Left lung (tissue), 4 donors: ENCODE measurements at regions not wholly inside any gene's neighbourhood (a gene's known extent, or its start where the extent isn't known, plus 50 kb on each side); places are given as distances from the start of the nearest gene placed in this dataset.

ENCODE experiments used
- ATAC-seq: fragments of 200-7000 bp; cut with Tn5 transposase; one replicate; pipeline ENCODE4 v1.9.1; 2020; ENCODE audit warnings: moderate library complexity
- DNase-seq, 4 donors: peaks; one replicate each; pipeline ENCODE4 v3.0.0-alpha.2; 2013 to 2020
- H3K27ac ChIP-seq, 2 donors: fragments of 200-600 bp; sonication (generic) in 1 of 2; one replicate each; pipeline versions ENCODE4 v1.5.0 to v1.8.0; 2020 to 2021
- H3K27me3 ChIP-seq, 2 donors: fragments of 200-600 bp; sonication (generic) in 1 of 2; one replicate each; pipeline versions ENCODE4 v1.5.0 to v1.8.0; 2020 to 2021
- H3K36me3 ChIP-seq, 2 donors: fragments of 200-600 bp; sonication (generic) in 1 of 2; one replicate each; pipeline versions ENCODE4 v1.5.0 to v1.8.0; 2020 to 2021
- H3K4me1 ChIP-seq, 2 donors: fragments of 200-600 bp; one replicate each; pipeline ENCODE4 v1.8.0; 2021
- H3K4me3 ChIP-seq, 2 donors: fragments of 200-600 bp; sonication (generic) in 1 of 2; one replicate each; pipeline versions ENCODE4 v1.5.0 to v1.8.0; 2020 to 2021; ENCODE audit warnings: mild to moderate bottlenecking in 1 of 2
- H3K9me3 ChIP-seq, 2 donors: fragments of 200-600 bp; sonication (generic) in 1 of 2; one replicate each; pipeline versions ENCODE4 v1.5.0 to v1.8.0; 2020 to 2021
- intact Hi-C, 2 donors: fragments of 100-400 bp; cut with DNase I; formaldehyde crosslinking; loops; one replicate each; pipeline versions ENCODE4 v1.11.2 to v1.14.2; 2022
- TF ChIP-seq, protein P1 (sequence below), 2 donors: fragments of 200-600 bp; sonication (generic) in 1 of 2; IDR thresholded peaks; one replicate each; pipeline versions ENCODE4 v1.5.0 to v1.8.0; 2021; ENCODE audit warnings: antibody characterized with exemption in 2 of 2
- donor health status: DM: no; HTN: yes; CAD: no.
- donor health status: DM: no; HTN: no; CAD: no.

DNA sequence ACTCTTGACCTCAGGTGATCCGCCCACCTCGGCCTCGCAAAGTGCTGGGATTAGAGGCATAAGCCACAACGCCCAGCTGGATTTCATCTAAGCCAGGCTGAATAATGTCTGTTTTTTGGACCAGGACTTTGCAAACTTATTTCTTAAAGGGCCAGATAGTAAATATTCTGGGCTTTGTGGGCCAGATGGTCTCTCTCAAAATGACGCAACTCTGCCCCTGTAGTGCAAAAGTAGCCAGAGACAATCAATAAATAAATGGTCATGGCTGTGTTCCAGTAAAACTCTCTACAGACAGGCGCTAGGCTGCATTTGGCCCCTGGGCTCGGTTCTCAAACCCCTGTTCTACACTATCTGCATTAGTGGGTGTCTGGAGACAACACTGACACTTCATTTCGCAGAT lies 121.9 kb upstream of the CDH13 start:
- no peaks in the 10 kb centered on the region for H3K4me1 ChIP-seq
- peak; percentile 23 for ATAC-seq

DNA sequence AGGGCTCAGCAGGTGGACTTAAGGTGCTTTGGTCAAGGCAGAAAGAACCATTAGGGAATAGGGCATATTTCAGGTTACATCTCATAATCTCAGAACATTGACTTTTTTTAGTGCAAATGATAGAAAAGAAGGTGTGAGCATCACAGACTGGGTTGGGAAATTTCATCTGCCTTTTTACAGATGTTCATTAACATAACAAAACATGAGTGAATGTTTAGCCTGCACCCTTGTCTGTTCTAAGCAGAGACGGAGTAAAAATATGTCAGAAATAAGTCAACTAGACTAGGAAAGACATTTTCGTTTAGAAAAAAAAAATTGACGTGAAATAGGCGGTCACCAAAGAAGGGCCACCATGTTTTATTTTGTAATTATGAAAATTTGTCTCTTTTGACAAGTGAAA lies 127.5 kb upstream of the CDH13 start:
- H3K4me1 ChIP-seq, result no peaks in the 10 kb centered on the region
- DNase-seq (no peak), ATAC-seq (no peak)
- no peaks in the 10 kb centered on the region for H3K9me3 ChIP-seq
- H3K36me3 ChIP-seq, result no peaks in the 10 kb centered on the region
- intact Hi-C loops, result no loop called here
- H3K4me3 ChIP-seq, result no peak overlapping the region
- TF ChIP-seq, protein P1, sequence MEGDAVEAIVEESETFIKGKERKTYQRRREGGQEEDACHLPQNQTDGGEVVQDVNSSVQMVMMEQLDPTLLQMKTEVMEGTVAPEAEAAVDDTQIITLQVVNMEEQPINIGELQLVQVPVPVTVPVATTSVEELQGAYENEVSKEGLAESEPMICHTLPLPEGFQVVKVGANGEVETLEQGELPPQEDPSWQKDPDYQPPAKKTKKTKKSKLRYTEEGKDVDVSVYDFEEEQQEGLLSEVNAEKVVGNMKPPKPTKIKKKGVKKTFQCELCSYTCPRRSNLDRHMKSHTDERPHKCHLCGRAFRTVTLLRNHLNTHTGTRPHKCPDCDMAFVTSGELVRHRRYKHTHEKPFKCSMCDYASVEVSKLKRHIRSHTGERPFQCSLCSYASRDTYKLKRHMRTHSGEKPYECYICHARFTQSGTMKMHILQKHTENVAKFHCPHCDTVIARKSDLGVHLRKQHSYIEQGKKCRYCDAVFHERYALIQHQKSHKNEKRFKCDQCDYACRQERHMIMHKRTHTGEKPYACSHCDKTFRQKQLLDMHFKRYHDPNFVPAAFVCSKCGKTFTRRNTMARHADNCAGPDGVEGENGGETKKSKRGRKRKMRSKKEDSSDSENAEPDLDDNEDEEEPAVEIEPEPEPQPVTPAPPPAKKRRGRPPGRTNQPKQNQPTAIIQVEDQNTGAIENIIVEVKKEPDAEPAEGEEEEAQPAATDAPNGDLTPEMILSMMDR (IDR thresholded peaks at IDR 0.05), result no peak
- H3K27me3 ChIP-seq, result no peaks in the 10 kb centered on the region
- H3K27ac ChIP-seq, result no peak overlapping the region

More for the DNA sequence above, 121.9 kb upstream of the CDH13 start:
- Histone ChIP-seq H3K27ac (no peak overlapping the region), H3K36me3 (no peaks in the 10 kb centered on the region), H3K27me3 (no peaks in the 10 kb centered on the region), H3K9me3 (peaks cover 0 to 12% of the 10 kb centered on the region in 2 donors), H3K4me3 (no peak overlapping the region)
- intact Hi-C loops, result no loop called here
- TF ChIP-seq, protein P1 (IDR thresholded peaks at IDR 0.05), result no peak
- peak in 2 of 4 donors; percentile 86 to 90 for DNase-seq

DNA sequence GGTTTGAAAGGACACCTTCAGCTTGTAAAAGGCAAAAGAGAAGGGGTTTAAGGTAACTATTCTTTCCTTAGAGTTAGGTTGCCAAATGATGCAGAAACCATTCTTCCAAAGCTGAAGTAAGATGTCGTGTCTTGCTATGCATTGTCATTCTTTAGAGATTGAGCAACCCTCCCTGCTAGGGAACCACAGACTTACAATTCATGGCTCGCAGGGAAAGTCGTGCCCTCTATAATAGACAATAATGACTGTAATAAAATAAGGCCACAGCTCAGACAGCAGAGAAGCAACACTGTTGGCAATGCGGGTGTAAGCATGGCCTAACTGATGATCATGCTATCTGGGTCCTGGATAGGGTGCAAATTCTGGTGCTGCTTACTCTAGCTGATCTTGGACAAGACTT lies 129.6 kb upstream of the CDH13 start:
- H3K9me3 ChIP-seq, result no peaks in the 10 kb centered on the region
- no peaks in the 10 kb centered on the region for H3K27me3 ChIP-seq
- no peak overlapping the region for H3K4me3 ChIP-seq
- H3K36me3 ChIP-seq, result no peaks in the 10 kb centered on the region
- DNase-seq (peak in 1 of 4 donors; percentile 9), ATAC-seq (no peak)
- no peaks in the 10 kb centered on the region for H3K4me1 ChIP-seq
- intact Hi-C loops, result no loop called here
- no peak overlapping the region for H3K27ac ChIP-seq
- TF ChIP-seq, protein P1 (IDR thresholded peaks at IDR 0.05), result no peak

DNA sequence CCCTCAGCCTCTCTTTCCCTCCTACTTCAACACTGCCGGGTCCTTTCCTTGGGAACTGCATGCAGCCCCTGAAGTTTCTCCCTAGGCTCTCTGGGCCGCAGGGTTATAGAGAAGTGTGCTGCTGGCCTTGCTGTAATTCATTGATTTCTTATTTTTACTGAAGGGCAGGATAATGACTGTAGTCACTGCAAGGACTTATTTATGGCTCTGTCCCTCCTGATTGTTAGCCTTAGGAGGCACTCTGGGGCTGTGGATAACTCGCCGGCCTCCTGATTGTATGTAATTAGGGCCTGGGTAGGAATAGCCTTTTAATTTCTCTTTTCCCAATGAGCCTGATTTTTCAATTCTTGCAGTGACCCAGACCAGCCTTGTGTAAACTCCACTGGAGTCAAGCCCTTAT lies 138.3 kb upstream of the CDH13 start:
- no peak for ATAC-seq
- TF ChIP-seq, protein P1 (IDR thresholded peaks at IDR 0.05), result no peak
- DNase-seq, result no peak

GRCh38 chr16:82481455-82481854 lies 145.3 kb upstream of the CDH13 start:
- TF ChIP-seq, protein P1 (IDR thresholded peaks at IDR 0.05), result no peak
- no peaks in the 10 kb centered on the region for H3K27me3 ChIP-seq
- no peaks in the 10 kb centered on the region for H3K4me1 ChIP-seq
- no peak overlapping the region for H3K4me3 ChIP-seq
- intact Hi-C loops, result no loop called here
- no peak for DNase-seq
- H3K36me3 ChIP-seq, result no peaks in the 10 kb centered on the region
- H3K9me3 ChIP-seq, result no peaks in the 10 kb centered on the region
- no peak overlapping the region for H3K27ac ChIP-seq
- no peak for ATAC-seq

More for the DNA sequence above, 138.3 kb upstream of the CDH13 start:
- Histone ChIP-seq H3K27ac (no peak overlapping the region), H3K9me3 (no peaks in the 10 kb centered on the region), H3K4me1 (no peaks in the 10 kb centered on the region), H3K36me3 (no peaks in the 10 kb centered on the region), H3K4me3 (no peak overlapping the region), H3K27me3 (no peaks in the 10 kb centered on the region)
- intact Hi-C loops, result no loop called here
